Activated CD4-positive, alpha-beta T cell treated with anti-CD3 and anti-CD28 coated beads, Interleukin-2, Interleukin-4, amounts not matched to agents 100 ng/mL and 50 ng/mL, durations not matched to agents 16 hours and 8 hours (primary cell): ENCODE measurements at regions not wholly inside any gene's neighbourhood (a gene's known extent, or its start where the extent isn't known, plus 50 kb on each side); places are given as distances from the start of the nearest gene placed in this dataset.

ENCODE experiments used
- DNase-seq: peaks from one replicate; pipeline ENCODE4 v3.0.0-alpha.2; 2020; ENCODE audit warnings: low spot score

DNA sequence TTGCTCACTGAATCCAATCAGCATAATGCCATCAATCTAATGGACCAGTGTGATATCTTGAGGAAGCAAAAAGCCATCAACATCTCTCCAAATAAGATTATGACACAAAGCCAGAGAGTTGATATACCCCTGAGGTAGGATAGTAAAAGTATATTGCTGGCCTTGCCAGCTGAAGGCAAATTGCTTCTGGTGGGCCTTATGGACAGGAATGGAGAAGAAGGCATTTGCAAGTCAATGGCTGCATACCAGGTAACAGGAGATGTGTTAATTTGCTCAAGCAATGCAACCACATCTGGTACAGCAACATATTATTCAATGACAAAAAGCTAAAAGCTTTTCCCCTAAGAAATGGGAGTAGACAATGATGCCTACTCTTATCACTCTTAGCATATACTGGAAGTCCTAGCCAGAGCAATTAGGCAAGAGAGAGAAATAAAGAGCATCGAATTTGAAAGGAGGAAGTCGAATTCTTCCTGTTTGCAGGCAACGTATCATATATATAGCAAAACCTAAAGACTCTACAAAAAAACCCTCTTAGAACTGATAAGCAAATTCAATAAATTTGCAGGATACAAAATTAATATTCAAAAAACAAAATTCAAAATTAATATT, 216.1 kb upstream of the RASA1 start:
- no peak for DNase-seq

DNA sequence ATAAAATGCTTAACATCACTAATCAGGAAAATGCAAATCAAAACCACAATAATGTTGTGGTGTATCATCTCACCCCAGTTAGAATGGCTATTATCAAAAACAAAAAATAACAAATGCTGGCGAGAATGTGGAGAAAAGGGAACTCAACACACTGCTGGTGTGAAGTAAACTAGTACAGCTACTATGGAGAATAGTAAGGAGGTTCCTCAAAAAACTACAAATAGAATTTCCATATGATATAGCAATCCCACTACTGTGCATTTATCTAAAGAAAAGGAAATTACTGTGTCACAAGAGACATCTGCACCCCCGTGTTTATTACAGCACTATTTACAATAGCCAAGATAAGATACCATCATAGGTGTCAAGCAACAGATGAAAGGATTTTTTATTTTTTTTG, 214.5 kb upstream of the RASA1 start:
- no peak for DNase-seq

DNA sequence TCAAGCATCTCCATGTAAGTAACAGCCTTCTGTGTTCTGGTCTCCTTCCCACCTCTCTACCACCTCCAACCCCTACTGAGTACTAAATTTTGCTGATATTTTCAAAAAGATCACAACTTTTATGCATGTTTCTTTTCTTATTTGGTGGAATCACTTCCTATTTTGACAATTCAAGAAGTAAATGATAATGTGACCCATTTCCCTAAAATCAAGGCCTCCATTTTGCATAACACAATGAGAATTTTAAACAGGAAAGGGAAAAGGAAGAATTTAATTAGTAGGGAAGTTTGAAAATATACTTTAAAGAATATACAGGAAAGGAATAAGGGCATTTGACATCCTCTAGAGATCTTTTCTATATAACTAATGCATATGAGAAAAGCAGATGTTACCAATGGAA, 212.9 kb upstream of the RASA1 start:
- no peak for DNase-seq

DNA sequence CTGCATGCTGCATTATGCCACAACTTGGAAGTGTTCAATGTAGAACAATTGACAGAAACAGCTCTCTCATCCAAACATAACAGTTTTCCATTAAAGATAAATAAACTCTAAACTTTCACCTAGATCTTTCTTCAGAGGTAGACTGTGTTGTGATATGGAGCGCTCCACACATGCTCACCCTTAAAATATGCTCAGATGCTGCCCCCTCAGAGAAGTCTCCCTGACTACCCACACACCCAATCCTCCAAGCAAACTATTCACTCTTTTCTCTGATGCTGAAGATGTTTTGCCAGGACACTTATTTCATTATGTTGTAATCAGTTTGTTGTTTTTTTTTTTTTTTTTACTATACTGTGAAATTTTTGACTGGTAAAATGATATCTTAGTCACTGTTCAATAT, 206.6 kb upstream of the RASA1 start:
- DNase-seq = no peak

DNA sequence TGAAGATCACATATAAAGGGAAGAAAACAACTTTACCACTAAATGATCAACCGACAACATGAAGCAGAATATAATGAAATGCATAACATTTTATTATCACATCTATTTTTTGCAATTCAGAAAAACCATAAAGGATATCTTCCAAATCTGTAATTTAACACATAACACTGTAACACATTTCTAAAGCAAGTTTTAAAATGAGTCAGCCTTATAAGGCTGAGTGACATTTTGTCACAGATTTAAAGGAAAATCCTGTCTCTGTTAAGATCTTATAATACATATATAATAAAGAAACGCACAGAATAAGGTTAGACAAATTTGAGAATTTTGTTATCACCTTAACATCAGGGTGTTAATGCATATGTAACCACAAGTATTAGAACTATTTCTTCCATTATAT, 198.4 kb upstream of the RASA1 start:
- no peak for DNase-seq

DNA sequence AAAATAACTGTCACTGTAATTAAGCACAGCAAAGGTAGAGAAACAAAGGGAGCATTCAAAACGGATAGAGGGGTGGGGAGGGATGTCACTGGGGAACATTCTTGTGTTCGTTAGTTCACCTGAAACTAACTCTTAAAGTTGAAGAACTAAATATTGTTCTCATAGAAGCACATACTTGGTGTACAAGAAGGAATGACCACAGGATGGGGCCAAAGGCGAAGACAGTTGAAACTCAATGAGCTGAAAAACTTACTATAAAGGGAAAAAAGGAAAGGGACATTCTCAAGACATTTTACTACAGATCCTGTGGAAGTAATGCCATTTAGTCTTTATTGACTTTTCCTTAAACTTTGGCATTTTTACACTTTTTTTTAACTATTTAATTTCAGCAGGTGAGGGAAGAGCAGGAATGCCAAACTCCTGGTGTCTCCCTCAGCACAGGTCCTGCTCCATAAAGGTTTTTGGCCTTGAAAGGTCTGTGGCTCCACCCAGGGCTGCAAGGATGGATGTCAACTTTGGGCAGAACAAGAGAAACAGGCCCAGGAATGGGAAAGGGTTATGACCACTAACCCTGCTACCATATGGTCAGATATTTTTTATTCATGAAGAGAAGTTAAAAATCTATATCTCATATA, 197.6 kb upstream of the RASA1 start:
- DNase-seq = no peak

DNA sequence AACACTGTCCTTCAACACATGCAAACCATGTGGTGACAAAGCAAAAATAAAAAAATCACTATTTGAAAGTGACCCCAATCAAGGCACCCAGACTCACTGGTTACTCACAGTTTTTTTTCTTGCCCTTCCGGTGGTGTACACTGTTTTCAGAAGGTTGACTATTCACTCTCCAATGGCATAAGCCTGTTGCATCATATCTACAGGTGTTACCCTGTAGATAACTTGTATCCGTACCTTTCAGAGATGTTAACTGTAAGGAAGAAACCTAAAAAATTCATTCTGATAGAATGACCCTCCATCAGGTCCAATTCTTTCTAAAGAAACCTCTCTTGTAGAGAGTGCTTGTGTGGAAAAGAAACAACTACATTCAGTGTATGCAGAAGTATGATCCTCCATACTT, 193.6 kb upstream of the RASA1 start:
- DNase-seq = no peak

DNA sequence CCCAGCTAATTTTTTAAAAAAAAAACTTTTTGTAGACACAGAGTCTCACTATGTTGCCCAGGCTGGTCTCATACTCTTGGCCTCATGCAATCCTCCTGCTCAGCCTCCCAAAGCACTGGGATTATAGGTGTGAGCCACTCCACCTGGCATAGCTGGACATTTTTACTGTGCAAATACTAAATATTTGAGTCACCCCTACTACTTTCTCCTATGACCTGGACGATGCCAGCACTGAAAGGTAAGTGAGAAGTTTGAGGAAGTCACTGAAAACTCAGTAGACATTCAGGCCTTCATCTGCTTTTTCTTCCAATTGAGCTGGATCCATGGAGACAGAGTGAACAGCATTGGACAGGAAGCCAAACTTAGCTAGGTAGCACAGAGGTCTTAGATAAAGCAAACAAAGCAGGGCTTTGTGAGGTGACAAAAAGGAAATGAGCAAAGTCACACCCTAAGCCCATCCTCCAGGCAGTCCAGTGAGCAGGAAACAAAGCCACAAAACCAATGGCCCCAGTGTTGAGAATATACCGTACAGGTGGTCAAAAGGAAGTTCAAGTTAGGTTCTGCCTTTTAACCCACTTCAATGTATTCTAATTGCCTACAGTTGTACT, 192.6 kb upstream of the RASA1 start:
- peak; percentile 54 for DNase-seq

DNA sequence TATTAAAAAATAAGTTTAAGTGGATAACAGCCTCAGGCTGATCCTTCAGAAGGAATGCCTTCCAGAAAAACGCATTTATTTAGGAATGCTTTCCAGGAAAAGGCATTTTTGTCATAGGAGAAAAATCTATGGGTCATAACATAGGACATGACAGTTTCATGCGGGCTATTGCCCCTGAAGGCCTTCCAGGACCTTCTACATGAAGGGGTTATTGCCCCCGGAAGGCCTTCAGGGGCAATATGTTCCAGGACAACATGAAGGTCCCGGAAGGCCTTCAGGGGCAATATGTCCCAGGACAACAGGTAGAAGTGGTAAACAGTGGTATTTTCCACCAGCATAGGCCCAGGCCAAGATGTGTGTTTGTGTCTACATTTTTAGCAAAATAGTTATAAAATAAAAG, 191.3 kb upstream of the RASA1 start:
- DNase-seq = no peak

DNA sequence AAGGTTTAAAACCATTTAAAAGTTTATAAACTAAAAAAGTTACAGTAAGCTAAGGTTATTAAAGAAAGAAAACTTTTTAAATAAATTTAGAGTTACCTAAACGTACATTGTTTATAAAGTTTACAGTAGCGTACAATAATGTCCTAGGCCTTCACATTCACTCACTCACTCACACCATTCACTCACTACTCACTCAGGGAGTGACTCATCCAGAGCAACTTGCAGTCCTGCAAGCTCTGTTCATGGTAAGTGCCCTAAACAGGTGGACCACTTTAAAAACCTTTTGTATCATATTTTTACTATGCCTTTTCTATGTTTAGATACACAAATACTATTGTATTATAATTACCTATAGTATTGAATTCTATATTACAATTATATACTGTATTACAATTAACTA, 190.8 kb upstream of the RASA1 start:
- no peak for DNase-seq

DNA sequence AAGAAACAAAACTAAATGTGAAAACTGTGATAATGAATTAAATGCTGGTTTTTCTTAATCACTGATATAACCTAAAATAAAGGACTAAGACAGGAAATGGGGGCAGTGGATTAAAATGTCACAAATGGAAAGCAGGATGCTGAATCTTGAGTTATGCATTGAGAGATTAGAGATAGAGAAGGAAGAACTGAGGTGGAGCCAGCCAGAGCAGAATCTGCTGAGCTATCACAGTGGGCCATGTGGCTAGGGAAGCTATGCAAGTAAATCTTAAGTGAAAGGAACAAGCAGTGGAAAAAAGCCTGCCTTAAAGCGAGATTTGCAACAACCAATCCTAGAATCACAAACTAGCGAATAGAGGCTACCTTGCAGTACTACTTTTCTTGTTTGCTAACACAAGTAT, 188.5 kb upstream of the RASA1 start:
- no peak for DNase-seq

DNA sequence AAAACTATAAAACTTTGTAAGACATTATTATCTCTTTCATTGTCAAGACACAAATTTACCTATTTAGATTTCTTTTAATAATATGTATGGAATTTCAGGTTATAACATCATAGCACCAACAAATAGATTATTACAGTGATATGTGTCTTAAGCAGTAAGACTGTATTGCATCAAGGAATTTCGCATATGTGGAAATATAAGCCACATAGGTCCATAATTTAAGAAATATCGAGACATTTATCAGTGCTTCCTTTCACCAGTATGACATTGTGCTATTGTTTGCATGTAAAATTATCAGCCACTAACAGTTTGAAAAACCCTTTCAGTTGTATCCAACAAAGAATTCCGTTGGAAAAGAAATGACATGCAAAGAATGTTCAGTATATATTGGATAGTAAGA, 186.7 kb upstream of the RASA1 start:
- no peak for DNase-seq

DNA sequence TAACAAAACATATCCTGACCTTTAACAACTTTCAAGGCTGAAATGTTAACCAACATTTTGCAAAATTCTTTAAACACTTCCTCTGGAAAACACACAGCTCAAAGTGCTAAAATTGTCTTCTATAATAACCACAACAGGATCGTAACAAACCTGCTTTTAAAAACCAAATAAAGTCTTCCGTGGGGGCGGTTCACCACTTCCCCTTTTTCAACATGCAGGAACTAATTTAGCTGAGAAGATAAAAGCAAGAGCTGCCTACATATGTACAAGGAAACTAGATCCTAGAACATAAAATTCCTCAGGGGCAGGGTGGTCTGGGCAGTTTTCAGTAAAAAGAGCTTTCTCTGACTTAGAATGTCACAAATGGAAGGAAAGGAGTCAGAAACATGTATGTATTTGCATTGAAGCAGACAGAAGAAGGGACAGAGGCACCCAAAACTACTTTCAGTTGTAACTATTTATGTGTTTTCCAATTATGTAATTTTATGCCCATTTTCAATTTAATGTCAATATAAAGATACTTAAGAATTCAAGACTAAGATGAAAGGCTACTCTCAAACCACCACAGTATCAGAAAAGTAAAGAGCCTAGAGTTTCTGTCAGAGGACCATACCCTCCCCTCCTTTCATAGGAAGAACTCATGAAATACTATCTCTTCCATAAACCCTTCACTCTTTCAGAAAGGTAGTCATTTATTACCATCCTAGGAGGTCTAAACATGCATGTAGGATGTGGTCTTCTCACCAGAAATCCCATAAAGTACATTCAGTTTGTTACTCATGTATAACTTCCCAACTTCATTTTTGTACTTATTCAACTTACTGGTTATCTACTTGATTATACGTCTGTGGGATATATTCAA, 185.9 kb upstream of the RASA1 start:
- peak; percentile 30 for DNase-seq

DNA sequence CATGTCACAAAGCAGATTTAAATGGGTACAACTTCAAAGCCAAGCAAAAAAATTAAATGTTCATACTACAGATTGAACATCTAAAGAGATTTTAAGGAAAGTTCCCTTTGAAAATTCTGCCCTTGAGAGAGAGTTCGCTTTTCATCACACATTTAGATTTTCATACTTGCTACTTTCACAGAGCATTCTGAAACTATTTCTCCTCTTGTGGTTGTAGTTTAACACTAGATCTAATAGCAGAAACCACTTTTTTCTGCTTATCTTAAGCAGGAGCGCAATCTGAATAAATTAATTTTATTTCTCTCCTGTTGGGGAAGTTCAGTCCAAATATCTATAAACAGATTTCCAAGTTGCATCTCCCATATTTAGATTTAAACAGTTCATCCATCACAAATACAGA, 173.3 kb upstream of the RASA1 start:
- DNase-seq = no peak

DNA sequence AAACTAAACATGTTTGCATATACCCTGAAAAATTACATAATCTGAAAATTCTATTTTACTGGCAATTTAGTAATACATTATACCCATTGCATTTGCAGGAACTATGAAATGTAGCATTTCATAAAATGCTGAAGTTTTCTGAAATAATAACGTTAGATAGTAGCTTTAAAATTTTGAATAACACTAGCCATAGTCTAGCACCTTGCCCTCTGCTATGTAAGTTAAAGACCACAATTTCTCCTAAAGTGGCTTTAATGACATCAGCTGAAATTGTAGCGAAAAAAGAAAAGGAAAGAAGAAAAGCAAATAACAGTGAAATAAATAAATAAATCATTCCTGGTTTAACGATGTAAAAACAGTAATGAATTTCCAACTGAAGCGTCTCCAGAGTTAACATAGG, 172.8 kb upstream of the RASA1 start:
- DNase-seq = no peak

DNA sequence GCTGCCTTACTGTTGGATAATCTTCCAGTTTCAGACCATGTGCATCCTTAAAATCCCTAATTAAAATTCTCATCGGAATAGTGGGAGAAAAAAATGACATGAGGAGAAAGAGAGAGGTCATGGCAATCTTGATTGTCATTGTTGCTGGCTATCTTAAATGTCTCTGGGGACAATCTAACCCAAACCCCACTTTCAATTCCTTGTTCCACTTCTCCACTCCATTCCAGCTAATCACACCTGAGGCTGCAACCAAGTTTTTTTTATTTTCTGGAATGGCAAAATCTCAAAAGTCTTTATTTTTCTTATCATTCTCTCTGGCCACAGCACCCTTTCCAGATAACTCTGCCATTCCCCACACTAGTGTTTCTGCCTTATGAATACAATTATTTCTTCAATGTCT, 171.9 kb upstream of the RASA1 start:
- no peak for DNase-seq

DNA sequence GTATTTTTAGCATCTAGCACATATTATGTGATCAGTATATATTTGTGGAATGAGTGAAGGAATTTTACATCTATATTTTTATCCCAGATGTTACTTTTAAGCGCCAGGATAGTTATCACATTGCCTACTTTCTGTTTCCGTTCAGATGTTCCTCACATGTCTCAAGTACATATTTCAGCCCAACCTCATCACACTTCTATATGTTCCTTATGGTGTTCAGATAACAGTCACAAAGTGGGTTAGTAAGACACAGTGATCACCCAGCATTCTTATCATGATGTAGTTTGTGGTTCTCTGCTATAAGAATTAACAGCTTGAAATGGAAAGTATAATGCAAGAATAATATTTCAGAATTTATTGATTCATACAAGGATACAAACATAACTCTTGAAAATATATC, 170.0 kb upstream of the RASA1 start:
- DNase-seq = no peak

DNA sequence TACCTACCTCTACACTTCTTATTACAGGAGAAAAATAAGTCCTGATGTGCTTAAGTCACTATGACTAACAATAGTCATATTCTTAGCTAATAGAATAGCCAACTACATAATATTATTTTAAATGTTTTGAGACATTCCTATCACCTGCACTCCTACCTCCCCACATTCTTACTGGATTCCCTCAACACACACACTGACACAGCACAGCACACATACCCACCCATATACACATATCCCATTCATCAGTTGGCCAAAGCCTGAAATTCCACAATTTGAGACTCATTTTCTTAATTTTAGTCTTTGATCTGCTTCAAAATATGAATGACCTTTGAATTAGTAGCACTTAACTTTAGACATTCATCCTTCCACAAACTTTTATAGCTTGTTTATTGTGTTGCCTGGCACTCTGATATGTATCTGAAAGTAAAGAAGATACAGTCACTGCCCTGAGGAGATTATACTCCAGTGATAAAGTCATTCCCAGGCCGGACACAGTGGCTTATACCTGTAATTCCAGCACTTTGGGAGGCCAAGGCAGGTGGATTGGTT, 168.3 kb upstream of the RASA1 start:
- DNase-seq = no peak

DNA sequence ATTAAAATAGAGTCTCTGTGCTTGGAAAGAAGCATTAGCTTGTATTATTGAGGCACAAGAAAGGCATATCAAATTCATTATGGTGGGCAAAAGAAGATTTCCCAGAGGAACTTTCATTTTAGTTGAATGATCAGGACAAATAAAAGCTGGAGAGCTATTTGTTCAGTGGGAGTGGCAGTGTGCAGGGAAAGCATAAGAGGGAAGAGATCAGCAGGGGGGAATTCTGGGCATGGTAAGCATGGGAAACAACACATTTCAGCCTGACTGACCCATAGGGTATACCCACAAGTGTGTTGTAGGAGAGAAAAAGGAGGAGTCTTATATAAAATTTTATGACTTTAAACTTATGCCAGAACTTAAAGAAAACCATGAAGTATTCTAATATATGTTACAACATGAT, 167.7 kb upstream of the RASA1 start:
- DNase-seq = no peak

DNA sequence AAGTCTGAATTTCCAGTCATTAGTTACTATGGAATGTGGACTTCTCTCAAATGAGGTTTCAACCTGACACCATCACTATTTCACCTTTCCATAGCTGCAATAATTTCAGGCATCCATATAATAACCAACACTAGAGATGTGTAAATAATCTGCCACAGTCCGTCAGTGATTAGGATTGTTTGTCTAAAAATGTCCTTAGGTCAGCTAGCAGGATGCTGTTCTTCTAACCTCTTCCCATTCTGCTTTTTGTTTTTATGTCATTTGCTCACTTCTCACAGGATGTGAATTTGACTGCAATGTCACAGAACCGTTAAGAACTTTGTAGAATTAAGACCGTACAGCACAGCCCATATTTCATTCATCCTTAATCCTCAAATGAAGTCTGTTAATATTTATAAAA, 166.4 kb upstream of the RASA1 start:
- DNase-seq = no peak

DNA sequence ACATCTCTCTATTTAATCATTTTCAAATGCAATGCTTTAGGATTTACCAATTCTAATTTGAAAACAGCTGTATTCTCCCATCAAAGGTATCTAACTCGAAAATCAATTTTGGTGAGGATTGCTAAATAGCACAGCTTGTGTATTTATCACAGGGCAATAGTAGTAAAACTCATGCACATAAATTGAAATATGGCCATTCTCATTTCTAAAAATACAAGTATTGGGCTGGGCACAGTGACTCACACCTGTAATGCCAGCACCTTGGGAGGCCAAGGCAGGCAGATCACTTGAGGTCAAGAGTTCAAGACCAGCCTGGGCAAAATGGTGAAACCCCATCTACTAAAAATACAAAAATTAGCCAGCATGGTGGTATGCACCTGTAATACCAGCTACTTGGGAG, 164.8 kb upstream of the RASA1 start:
- DNase-seq = no peak

DNA sequence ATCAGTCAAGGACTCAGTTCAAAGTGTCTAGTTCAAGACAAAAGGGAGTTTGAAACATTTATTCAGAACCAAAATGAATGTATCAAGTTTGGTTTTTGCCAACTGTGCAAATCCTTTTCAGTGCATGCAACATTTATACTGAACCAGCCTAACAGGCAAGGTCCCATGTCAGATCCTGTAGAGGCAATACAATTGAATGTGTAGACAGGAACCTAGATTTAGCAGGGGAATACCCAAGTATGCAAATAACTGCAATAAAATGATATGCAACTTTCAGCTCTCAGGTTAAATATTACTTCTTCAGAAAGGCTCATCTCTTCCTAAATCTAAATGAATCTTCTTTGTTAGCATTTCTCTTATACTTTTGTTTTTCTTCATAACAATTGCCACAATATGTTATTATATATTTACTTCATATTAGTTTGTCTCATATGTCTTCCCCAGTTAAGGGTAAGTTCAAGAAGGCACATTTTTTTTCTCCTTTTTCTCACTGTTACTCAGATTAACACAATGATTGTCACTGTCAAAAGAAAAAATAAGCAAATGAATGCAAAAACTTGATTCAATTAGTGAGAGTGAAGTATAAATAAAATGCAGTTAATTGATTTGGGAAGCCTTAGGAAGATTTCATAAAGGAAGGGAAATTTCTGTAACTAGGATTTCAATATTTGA, 163.9 kb upstream of the RASA1 start:
- no peak for DNase-seq
